ENCODE measurements at regions not wholly inside any gene's neighbourhood (a gene's known extent, or its start where the extent isn't known, plus 50 kb on each side); places are given as distances from the start of the nearest gene placed in this dataset.

DNA sequence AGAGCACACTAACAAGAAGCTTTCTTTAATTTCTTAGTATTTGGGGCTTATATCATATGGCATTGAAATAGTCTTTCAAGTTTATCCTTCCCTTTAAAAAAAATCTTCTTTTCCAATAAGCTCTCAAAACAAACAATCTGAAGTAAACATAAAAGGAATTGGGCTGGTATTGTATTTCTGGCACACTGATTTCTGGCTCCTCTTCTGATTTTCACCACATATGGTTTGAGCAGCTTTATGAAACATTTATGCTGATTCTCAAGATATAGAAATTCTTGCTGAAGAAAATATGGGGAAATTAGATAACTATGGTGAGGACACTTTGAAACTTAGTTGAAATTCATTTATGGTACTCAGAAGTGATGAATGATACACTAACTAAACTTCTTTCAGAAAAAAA lies 467.2 kb downstream of the TFAP2B start:
- no peaks in the 10 kb centered on the region for H3K9me3 ChIP-seq (replicated peaks)
- H3K4me3 ChIP-seq: no peak overlapping the region
- no peaks in the 10 kb centered on the region for H3K4me1 ChIP-seq
- intact Hi-C loops (cut with micrococcal nuclease): no loop called here
- H3K36me3 ChIP-seq: no peaks in the 10 kb centered on the region
- no peak overlapping the region for H3K27ac ChIP-seq (replicated peaks)
- DNase-seq: no peak
- TF ChIP-seq, protein P1, sequence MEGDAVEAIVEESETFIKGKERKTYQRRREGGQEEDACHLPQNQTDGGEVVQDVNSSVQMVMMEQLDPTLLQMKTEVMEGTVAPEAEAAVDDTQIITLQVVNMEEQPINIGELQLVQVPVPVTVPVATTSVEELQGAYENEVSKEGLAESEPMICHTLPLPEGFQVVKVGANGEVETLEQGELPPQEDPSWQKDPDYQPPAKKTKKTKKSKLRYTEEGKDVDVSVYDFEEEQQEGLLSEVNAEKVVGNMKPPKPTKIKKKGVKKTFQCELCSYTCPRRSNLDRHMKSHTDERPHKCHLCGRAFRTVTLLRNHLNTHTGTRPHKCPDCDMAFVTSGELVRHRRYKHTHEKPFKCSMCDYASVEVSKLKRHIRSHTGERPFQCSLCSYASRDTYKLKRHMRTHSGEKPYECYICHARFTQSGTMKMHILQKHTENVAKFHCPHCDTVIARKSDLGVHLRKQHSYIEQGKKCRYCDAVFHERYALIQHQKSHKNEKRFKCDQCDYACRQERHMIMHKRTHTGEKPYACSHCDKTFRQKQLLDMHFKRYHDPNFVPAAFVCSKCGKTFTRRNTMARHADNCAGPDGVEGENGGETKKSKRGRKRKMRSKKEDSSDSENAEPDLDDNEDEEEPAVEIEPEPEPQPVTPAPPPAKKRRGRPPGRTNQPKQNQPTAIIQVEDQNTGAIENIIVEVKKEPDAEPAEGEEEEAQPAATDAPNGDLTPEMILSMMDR (IDR thresholded peaks at IDR 0.05; ENCODE audit: borderline replicate concordance): no peak
- no peaks in the 10 kb centered on the region for H3K27me3 ChIP-seq (ENCODE audit: low read depth)

DNA sequence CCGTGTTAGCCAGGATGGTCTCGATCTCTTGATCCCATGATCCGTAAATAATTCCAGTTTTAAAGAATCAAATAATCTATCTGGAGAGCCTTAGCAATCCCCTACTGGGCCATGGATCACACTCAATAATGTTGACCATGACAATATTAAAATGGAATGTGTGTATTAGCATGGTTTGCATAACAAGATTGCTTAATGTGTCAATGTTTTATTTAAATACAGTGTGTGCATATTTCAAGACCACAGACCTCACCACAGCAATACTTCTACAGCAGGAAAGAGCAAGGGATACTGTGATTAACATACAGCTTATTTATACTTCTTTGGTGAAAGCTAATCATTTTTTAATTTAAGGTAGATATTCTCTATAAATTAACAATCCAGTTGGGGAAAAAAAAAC lies 470.4 kb downstream of the TFAP2B start:
- Histone ChIP-seq H3K27ac (replicated peaks) (no peak overlapping the region), H3K4me3 (no peak overlapping the region), H3K9me3 (replicated peaks) (no peaks in the 10 kb centered on the region), H3K4me1 (no peaks in the 10 kb centered on the region), H3K27me3 (ENCODE audit: low read depth) (no peaks in the 10 kb centered on the region), H3K36me3 (no peaks in the 10 kb centered on the region)
- TF ChIP-seq, protein P1 (IDR thresholded peaks at IDR 0.05; ENCODE audit: borderline replicate concordance): no peak
- DNase-seq: no peak
- intact Hi-C loops (cut with micrococcal nuclease): no loop called here

DNA sequence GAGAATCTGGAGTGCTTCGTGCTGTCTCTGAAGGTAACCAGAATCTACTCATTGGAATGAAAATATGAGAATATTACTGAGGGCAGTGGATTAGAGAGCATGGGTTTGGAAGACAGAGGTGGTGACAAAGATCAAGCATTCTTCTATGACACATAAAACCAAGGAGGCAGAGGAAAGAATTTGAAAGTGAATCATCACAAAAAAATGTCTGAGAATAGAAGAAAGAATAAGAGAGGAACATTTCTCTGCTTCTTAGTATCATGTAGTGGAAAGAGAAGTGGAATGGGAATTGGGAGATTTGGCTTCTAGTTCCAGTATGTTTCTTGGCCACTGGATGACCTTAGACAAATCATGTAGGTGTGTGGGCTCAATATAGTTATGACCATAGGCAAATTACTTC lies 474.0 kb downstream of the TFAP2B start:
- no peak for DNase-seq
- TF ChIP-seq, protein P1 (IDR thresholded peaks at IDR 0.05; ENCODE audit: borderline replicate concordance): no peak
- no peak overlapping the region for H3K27ac ChIP-seq (replicated peaks)
- no peak overlapping the region for H3K4me3 ChIP-seq
- H3K4me1 ChIP-seq: no peaks in the 10 kb centered on the region
- intact Hi-C loops (cut with micrococcal nuclease): no loop called here
- H3K36me3 ChIP-seq: no peaks in the 10 kb centered on the region
- H3K27me3 ChIP-seq (ENCODE audit: low read depth): no peaks in the 10 kb centered on the region
- H3K9me3 ChIP-seq (replicated peaks): no peaks in the 10 kb centered on the region

DNA sequence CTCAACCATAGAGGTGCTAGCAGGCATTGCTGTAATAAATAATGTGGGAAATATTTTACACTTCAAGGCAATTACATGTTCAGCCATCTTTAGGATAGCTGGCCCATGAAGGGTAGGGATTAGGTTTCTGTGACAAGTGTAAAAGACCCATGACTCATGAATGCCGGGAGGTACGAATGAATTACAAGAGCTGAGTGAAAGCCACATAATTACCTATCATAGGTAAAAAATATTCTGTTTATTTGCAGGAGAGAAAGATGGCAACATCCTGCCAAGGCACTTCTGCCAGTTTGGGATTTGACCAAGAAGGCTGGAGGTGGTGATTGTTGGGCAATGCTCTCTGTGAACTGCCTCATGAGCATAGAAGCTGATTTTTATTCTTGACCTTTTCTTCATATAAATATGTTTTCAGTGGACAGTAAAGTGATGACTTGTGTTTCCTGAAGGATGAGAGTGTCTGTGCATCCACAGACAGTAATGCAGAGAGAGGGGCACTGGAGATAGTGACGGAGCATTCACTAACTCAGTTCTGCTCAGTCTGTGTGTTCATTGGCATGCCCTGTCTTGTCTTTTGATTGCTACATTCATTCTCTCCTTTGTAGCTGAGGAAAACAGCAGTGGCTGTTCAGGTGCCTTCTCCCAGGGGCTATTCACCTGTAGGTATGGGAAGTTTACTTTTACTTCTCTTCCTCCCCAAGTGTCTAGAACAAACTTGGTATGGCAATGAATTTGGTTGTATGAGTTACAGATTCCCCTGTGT lies 481.1 kb downstream of the TFAP2B start:
- peaks cover 4% of the 10 kb centered on the region for H3K27me3 ChIP-seq (ENCODE audit: low read depth)
- no peak overlapping the region for H3K4me3 ChIP-seq
- no peak for DNase-seq
- no peaks in the 10 kb centered on the region for H3K4me1 ChIP-seq
- intact Hi-C loops (cut with micrococcal nuclease): no loop called here
- H3K27ac ChIP-seq (replicated peaks): no peak overlapping the region
- H3K36me3 ChIP-seq: no peaks in the 10 kb centered on the region
- TF ChIP-seq, protein P1 (IDR thresholded peaks at IDR 0.05; ENCODE audit: borderline replicate concordance): no peak
- H3K9me3 ChIP-seq (replicated peaks): no peaks in the 10 kb centered on the region

DNA sequence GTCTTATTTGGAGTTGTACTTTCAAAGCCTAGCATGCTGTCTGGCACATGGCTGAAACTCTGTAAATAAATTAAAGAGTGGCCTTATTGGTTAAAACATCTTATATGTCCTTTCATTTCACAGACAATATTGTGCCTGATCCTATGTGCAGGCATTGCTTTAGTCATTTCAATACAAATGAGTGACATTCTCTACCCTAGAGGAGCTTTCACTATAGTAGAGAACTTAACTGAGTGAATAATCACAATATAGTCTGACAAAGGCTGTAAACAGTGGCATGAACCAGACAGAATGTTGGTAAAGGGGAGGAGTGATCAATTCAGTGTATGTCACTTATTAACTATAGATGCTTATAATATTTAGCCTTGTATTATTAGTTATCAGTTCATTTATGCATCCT lies 481.8 kb downstream of the TFAP2B start:
- no peak overlapping the region for H3K4me3 ChIP-seq
- no peak for DNase-seq

More for the DNA sequence above, 481.8 kb downstream of the TFAP2B start:
- Histone ChIP-seq H3K27ac (replicated peaks) (no peak overlapping the region), H3K27me3 (ENCODE audit: low read depth) (peaks cover 4% of the 10 kb centered on the region), H3K36me3 (no peaks in the 10 kb centered on the region), H3K9me3 (replicated peaks) (no peaks in the 10 kb centered on the region), H3K4me1 (no peaks in the 10 kb centered on the region)
- TF ChIP-seq, protein P1 (IDR thresholded peaks at IDR 0.05; ENCODE audit: borderline replicate concordance): no peak
- intact Hi-C loops (cut with micrococcal nuclease): no loop called here
